Sigmoid colon (tissue), 4 donors: ENCODE measurements at regions not wholly inside any gene's neighbourhood (a gene's known extent, or its start where the extent isn't known, plus 50 kb on each side); places are given as distances from the start of the nearest gene placed in this dataset.

Experiments
- CTCF ChIP-seq, 4 experiments: fragments of 450-650 bp in 3 of 4; fragments of 200-600 bp in 1 of 4; IDR thresholded peaks; one replicate each; pipeline ENCODE4 v1.5.1; 2016 to 2019; ENCODE audit warnings: antibody characterized with exemption in 4 of 4, mild to moderate bottlenecking in 3 of 4, moderate library complexity in 2 of 4
- EP300 ChIP-seq, 4 donors: sonication (generic); formaldehyde crosslinking; IDR thresholded peaks; one replicate each; pipeline ENCODE4 v1.6.1; 2017; ENCODE audit warnings: antibody characterized with exemption in 4 of 4
- POLR2A ChIP-seq, 2 donors: fragments of 450-650 bp; IDR thresholded peaks; one replicate each; pipeline ENCODE4 v1.6.1; 2016; ENCODE audit warnings: antibody characterized with exemption in 2 of 2, mild to moderate bottlenecking in 2 of 2, moderate library complexity in 2 of 2
- POLR2AphosphoS5 ChIP-seq, 4 donors: sonication (generic); formaldehyde crosslinking; IDR thresholded peaks; one replicate each; pipeline ENCODE4 v1.6.1; 2017; ENCODE audit warnings: antibody characterized with exemption in 4 of 4

GRCh38 chr17:49915670-49916069, 53.3 kb upstream of the DLX4 start:
- TF ChIP-seq CTCF (IDR thresholded peaks at IDR 0.05) = no peak
- TF ChIP-seq POLR2A (IDR thresholded peaks at IDR 0.05) = no peak
- no peak for TF ChIP-seq EP300 (IDR thresholded peaks at IDR 0.05)
- no peak for TF ChIP-seq POLR2AphosphoS5 (IDR thresholded peaks at IDR 0.05)
